ENCODE measurements at regions not wholly inside any gene's neighbourhood (a gene's known extent, or its start where the extent isn't known, plus 50 kb on each side); places are given as distances from the start of the nearest gene placed in this dataset.

- DNase-seq = no peak
These were observed 437.9 kb upstream of the JARID2 start for GRCh38 chr6:14807971-14808370.

- no peak for DNase-seq
These were observed 435.8 kb upstream of the JARID2 start for GRCh38 chr6:14810021-14810420.

- no peak for DNase-seq
These were observed 434.0 kb upstream of the JARID2 start for GRCh38 chr6:14811775-14812428.

GRCh38 chr6:14814016-14814415 is 431.9 kb upstream of the JARID2 start:
- no peak for DNase-seq

GRCh38 chr6:14816116-14816859 is 429.6 kb upstream of the JARID2 start:
- DNase-seq = no peak

GRCh38 chr6:14817074-14817473 is 428.8 kb upstream of the JARID2 start:
- DNase-seq = no peak

- DNase-seq = no peak
These were observed 427.4 kb upstream of the JARID2 start for GRCh38 chr6:14818422-14818884.

GRCh38 chr6:14819001-14819400 is 426.9 kb upstream of the JARID2 start:
- DNase-seq = no peak

GRCh38 chr6:14819840-14820420 is 425.9 kb upstream of the JARID2 start:
- DNase-seq = no peak

- DNase-seq = no peak
These were observed 423.8 kb upstream of the JARID2 start for GRCh38 chr6:14822012-14822553.

GRCh38 chr6:14822679-14823078 is 423.2 kb upstream of the JARID2 start:
- no peak for DNase-seq

GRCh38 chr6:14824060-14824459 is 421.8 kb upstream of the JARID2 start:
- DNase-seq = no peak

GRCh38 chr6:14824484-14825275 is 421.2 kb upstream of the JARID2 start:
- DNase-seq = no peak

- no peak for DNase-seq
These were observed 419.4 kb upstream of the JARID2 start for GRCh38 chr6:14826456-14826855.

GRCh38 chr6:14827354-14827753 is 418.5 kb upstream of the JARID2 start:
- DNase-seq = no peak

GRCh38 chr6:14828201-14828611 is 417.7 kb upstream of the JARID2 start:
- DNase-seq = no peak

GRCh38 chr6:14831070-14831469 is 414.8 kb upstream of the JARID2 start:
- DNase-seq = no peak

GRCh38 chr6:14831937-14832336 is 413.9 kb upstream of the JARID2 start:
- DNase-seq = no peak

GRCh38 chr6:14832427-14832826 is 413.4 kb upstream of the JARID2 start:
- DNase-seq = no peak

GRCh38 chr6:14834851-14835530 is 410.9 kb upstream of the JARID2 start:
- DNase-seq = no peak

GRCh38 chr6:14837435-14837834 is 408.4 kb upstream of the JARID2 start:
- DNase-seq = no peak

GRCh38 chr6:14838133-14838583 is 407.7 kb upstream of the JARID2 start:
- no peak for DNase-seq

Data from activated CD4-positive, alpha-beta T cell treated with anti-CD3 and anti-CD28 coated beads for 48 hours (primary cell).